ENCODE measurements at regions not wholly inside any gene's neighbourhood (a gene's known extent, or its start where the extent isn't known, plus 50 kb on each side); places are given as distances from the start of the nearest gene placed in this dataset.

DNA sequence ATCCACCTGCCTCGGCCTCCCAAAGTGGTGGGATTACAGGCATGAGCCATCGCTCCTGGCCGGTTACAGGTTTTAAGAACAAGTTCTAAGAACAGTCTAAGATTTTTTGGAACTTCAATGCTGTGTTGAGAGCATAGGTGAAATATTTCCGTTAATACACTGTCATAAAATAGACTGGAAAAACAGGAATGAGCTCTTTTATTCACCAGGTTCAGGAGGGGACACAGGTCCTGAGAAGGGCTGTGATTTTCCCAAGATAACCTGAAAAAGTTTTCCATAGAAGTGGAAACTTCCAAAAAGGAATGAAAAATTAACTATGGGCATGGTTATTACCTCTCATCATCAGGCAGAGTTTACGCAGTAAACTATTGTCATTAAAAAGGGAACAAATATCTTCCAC, 97.6 kb upstream of the TMEM178A start:
- TF ChIP-seq, protein P1, sequence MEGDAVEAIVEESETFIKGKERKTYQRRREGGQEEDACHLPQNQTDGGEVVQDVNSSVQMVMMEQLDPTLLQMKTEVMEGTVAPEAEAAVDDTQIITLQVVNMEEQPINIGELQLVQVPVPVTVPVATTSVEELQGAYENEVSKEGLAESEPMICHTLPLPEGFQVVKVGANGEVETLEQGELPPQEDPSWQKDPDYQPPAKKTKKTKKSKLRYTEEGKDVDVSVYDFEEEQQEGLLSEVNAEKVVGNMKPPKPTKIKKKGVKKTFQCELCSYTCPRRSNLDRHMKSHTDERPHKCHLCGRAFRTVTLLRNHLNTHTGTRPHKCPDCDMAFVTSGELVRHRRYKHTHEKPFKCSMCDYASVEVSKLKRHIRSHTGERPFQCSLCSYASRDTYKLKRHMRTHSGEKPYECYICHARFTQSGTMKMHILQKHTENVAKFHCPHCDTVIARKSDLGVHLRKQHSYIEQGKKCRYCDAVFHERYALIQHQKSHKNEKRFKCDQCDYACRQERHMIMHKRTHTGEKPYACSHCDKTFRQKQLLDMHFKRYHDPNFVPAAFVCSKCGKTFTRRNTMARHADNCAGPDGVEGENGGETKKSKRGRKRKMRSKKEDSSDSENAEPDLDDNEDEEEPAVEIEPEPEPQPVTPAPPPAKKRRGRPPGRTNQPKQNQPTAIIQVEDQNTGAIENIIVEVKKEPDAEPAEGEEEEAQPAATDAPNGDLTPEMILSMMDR (IDR thresholded peaks at IDR 0.05): no peak
- no peak for TF ChIP-seq POLR2AphosphoS5 (IDR thresholded peaks at IDR 0.05)
